Hematopoietic multipotent progenitor cell treated with erythropoietin and hydrocortisone succinate and interleukin-3 and kit ligand, for 4 days (in vitro differentiated cells): ENCODE measurements at regions not wholly inside any gene's neighbourhood (a gene's known extent, or its start where the extent isn't known, plus 50 kb on each side); places are given as distances from the start of the nearest gene placed in this dataset.
"Not testable (repeated sequence)": the region's sequence is repeated elsewhere in the genome, so short reads cannot be mapped to it uniquely, and the experiment has no call there.

Experiments used
- DNase-seq: peaks from one replicate; pipeline ENCODE4 v3.0.0-alpha.2; 2015

- DNase-seq, result no peak
Observed at GRCh38 chr19:56949626-56950025, 109.1 kb upstream of the PEG3 start.

- no peak for DNase-seq
Observed at GRCh38 chr19:56951672-56952071, 111.1 kb upstream of the PEG3 start.

GRCh38 chr19:56953470-56953869 lies 112.9 kb upstream of the PEG3 start:
- DNase-seq, result no peak

- no peak for DNase-seq
Observed at GRCh38 chr19:56955637-56956216, 115.2 kb upstream of the PEG3 start.

GRCh38 chr19:56956503-56957226 lies 116.1 kb upstream of the PEG3 start:
- DNase-seq, result no peak

- no peak for DNase-seq
Observed at GRCh38 chr19:56959205-56959604, 118.7 kb upstream of the PEG3 start.

GRCh38 chr19:56960959-56961543 lies 120.5 kb upstream of the PEG3 start:
- DNase-seq, result no peak

GRCh38 chr19:56964410-56964920 lies 123.9 kb upstream of the PEG3 start:
- no peak for DNase-seq

- no peak for DNase-seq
Observed at GRCh38 chr19:56966225-56966696, 125.7 kb upstream of the PEG3 start.

GRCh38 chr19:56966697-56967299 lies 126.3 kb upstream of the PEG3 start:
- no peak for DNase-seq

GRCh38 chr19:56969156-56969555 lies 128.6 kb upstream of the PEG3 start:
- no peak for DNase-seq

- no peak for DNase-seq
Observed at GRCh38 chr19:56969759-56970178, 129.2 kb upstream of the PEG3 start.

GRCh38 chr19:56971230-56971629 lies 130.7 kb upstream of the PEG3 start:
- no peak for DNase-seq

GRCh38 chr19:56972291-56972841 lies 131.8 kb upstream of the PEG3 start:
- no peak for DNase-seq

GRCh38 chr19:56973713-56974555 lies 133.4 kb upstream of the PEG3 start:
- no peak for DNase-seq

GRCh38 chr19:56974556-56975207 lies 134.2 kb upstream of the PEG3 start:
- no peak for DNase-seq

- no peak for DNase-seq
Observed at GRCh38 chr19:56976300-56976699, 135.8 kb upstream of the PEG3 start.

GRCh38 chr19:56976995-56977906 lies 136.7 kb upstream of the PEG3 start:
- no peak for DNase-seq

GRCh38 chr19:56978023-56978565 lies 137.6 kb upstream of the PEG3 start:
- DNase-seq, result no peak

GRCh38 chr19:56980326-56980725 lies 139.5 kb upstream of the USP29 start:
- not testable (repeated sequence) for DNase-seq
